ENCODE measurements at regions not wholly inside any gene's neighbourhood (a gene's known extent, or its start where the extent isn't known, plus 50 kb on each side); places are given as distances from the start of the nearest gene placed in this dataset.

- no peak for TF ChIP-seq TAF7 (optimal IDR thresholded peaks at IDR 0.05; ENCODE audit: borderline replicate concordance, low read depth, low read length)
- no peak for TF ChIP-seq KDM4A (IDR thresholded peaks at IDR 0.05; ENCODE audit: low read depth, low read length, severe bottlenecking)
- no peak for TF ChIP-seq POU5F1 (IDR thresholded peaks at IDR 0.05; ENCODE audit: low read depth, low read length)
- no peak for TF ChIP-seq GTF2F1 (IDR thresholded peaks at IDR 0.05; ENCODE audit: borderline replicate concordance, low read depth, low read length)
- no peak for TF ChIP-seq BRCA1 (IDR thresholded peaks at IDR 0.05; ENCODE audit: low read depth, low read length)
- TF ChIP-seq CBX5 (IDR thresholded peaks at IDR 0.05; ENCODE audit: low read depth, low read length), result no peak
Observed at GRCh38 chr18:46407486-46408166, 249.4 kb downstream of the LOXHD1 start (continued).

Measured in H1 (cell line).